H7 (cell line): ENCODE measurements at regions not wholly inside any gene's neighbourhood (a gene's known extent, or its start where the extent isn't known, plus 50 kb on each side); places are given as distances from the start of the nearest gene placed in this dataset.
"Not testable (repeated sequence)": the region's sequence is repeated elsewhere in the genome, so short reads cannot be mapped to it uniquely, and the experiment has no call there.

Experiments
- DNase-seq: peaks from one replicate; pipeline ENCODE4 v3.0.0; 2012
- H3K27me3 ChIP-seq: 2 replicates; pipeline ENCODE4 v1.6.0; 2011; ENCODE audit warnings: mild to moderate bottlenecking, low read length; ENCODE audit not compliant: control insufficient read depth, insufficient read depth
- H3K36me3 ChIP-seq: replicated peaks from 2 replicates; pipeline ENCODE4 v1.5.1; 2011; ENCODE audit warnings: low read length; ENCODE audit not compliant: control insufficient read depth, insufficient read depth
- H3K4me3 ChIP-seq: 2 replicates; pipeline ENCODE4 v1.5.1; 2011; ENCODE audit warnings: low read depth, mild to moderate bottlenecking, control low read depth, low read length, moderate library complexity; ENCODE audit not compliant: insufficient read depth

GRCh38 chr12:38507839-38508238 lies 191.3 kb downstream of the ALG10B start:
- no peaks in the 10 kb centered on the region for H3K36me3 ChIP-seq
- DNase-seq, result no peak
- no peak overlapping the region for H3K4me3 ChIP-seq
- no peaks in the 10 kb centered on the region for H3K27me3 ChIP-seq

- Histone ChIP-seq H3K36me3 (no peaks in the 10 kb centered on the region), H3K27me3 (no peaks in the 10 kb centered on the region), H3K4me3 (no peak overlapping the region)
- no peak for DNase-seq
Measured at GRCh38 chr12:38508246-38508645, 191.7 kb downstream of the ALG10B start.

DNA sequence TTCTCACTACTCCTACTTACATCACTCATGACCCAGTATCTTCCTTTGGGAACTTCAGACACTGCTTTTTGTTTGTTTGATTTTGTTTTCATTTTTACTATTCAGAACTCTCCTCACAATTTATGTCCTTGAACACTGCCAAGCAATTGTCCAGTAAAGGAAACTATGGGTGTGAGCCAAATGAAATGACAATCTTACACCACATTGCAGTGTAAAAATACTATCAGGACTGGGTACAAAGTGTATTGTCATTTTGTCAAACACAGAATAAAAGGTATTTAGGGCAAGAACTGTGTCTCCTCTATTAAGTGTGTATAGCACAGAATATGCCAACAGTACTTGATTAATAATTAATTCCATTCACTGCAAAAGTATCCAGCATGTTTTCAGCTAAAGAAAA lies 199.3 kb downstream of the ALG10B start:
- DNase-seq, result no peak
- no peak overlapping the region for H3K4me3 ChIP-seq
- H3K36me3 ChIP-seq, result no peaks in the 10 kb centered on the region
- H3K27me3 ChIP-seq, result no peaks in the 10 kb centered on the region

DNA sequence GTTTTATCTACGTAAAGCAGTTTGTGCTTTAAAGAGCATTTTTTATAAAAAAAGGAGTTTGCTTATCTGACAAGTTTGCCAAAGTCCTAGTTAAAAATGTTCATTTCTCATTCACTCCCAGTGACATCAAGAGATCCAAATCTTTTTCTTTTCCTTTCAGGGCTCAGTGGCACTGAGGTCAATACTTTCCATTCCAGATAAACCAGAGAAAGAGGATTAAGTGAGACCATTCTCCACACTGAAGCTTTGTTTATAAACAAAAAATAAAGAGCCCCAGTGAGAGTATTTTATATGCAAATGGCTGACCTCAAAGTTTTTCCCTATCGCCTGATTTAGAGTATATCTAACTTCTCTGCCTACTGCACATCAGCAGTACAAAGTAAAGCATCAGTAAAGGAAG lies 199.8 kb downstream of the ALG10B start:
- H3K27me3 ChIP-seq, result no peaks in the 10 kb centered on the region
- H3K36me3 ChIP-seq, result no peaks in the 10 kb centered on the region
- no peak overlapping the region for H3K4me3 ChIP-seq
- DNase-seq, result no peak

- no peaks in the 10 kb centered on the region for H3K27me3 ChIP-seq
- no peaks in the 10 kb centered on the region for H3K36me3 ChIP-seq
- DNase-seq, result no peak
- H3K4me3 ChIP-seq, result no peak overlapping the region
Measured at GRCh38 chr12:38523920-38524319, 207.3 kb downstream of the ALG10B start.

- no peaks in the 10 kb centered on the region for H3K27me3 ChIP-seq
Measured at GRCh38 chr12:38527631-38528030, 211.1 kb downstream of the ALG10B start.

GRCh38 chr12:38528527-38528926 lies 212.0 kb downstream of the ALG10B start:
- Histone ChIP-seq H3K36me3 (no peaks in the 10 kb centered on the region), H3K27me3 (no peaks in the 10 kb centered on the region), H3K4me3 (no peak overlapping the region)
- DNase-seq, result no peak

More at GRCh38 chr12:38527631-38528030, 211.1 kb downstream of the ALG10B start:
- DNase-seq, result no peak
- H3K36me3 ChIP-seq, result no peaks in the 10 kb centered on the region
- H3K4me3 ChIP-seq, result no peak overlapping the region

GRCh38 chr12:38529281-38529680 lies 212.7 kb downstream of the ALG10B start:
- DNase-seq, H3K27me3 ChIP-seq, H3K36me3 ChIP-seq, H3K4me3 ChIP-seq: not testable (repeated sequence)

DNA sequence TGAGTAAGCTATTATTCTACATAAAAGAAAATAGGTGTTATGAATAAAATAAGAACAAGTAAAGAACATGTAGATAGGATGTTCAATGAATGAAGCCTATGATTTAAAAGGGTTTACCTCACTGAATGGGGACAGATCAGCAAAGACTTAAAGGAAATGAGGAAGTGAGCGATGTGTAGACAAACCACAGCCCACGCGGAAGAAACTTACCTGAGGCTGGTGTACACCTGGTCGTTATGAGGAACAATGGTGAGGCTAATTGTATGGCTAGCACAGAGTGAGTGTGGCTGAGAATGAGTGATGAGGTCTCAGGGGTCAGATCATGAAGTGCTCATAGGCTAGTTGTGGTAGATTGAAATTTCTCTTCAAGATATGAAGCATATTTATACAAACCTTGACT lies 221.7 kb downstream of the ALG10B start:
- Histone ChIP-seq H3K36me3 (no peaks in the 10 kb centered on the region), H3K4me3 (no peak overlapping the region)
- DNase-seq, result no peak

DNA sequence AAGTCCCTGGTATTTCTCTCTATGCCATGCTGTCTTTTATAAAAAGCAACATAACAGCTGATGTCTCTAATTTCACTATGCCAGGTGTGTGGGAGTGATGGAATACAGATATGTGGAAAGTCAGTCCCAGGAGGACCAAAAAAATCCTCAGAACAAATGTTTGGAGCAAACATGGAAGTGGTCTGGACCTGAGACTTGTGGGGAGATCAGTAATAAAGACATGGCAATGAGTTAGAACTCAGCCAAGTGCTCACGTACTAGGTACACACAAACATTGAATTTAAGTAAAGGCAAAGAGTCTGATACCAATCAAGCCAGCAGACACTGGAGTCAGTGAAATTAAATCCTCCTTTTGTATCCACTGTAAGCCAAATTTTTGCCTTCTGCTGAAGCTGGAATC lies 223.6 kb downstream of the ALG10B start:
- no peaks in the 10 kb centered on the region for H3K27me3 ChIP-seq
- DNase-seq, result no peak
- H3K4me3 ChIP-seq, result no peak overlapping the region
- no peaks in the 10 kb centered on the region for H3K36me3 ChIP-seq

More for the DNA sequence above, 221.7 kb downstream of the ALG10B start:
- H3K27me3 ChIP-seq, result no peaks in the 10 kb centered on the region

DNA sequence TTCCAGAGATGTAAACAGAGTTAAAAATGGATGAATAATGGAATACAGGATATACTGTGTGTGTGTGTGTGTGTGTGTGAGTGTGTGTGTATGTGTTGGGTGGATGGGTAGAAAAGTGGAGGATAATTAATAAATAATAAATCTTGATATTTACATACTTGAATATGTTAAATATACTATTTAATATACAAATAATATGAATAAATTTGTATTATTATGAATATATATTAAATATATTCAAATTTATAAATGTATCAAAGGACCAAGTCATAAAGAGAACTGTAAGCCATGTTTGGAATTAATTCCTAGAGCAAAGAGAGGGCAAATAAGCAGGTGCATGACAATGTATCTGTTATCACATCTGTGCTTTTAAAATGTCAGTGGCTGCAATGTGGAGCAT lies 225.3 kb downstream of the ALG10B start:
- no peak for DNase-seq
- H3K27me3 ChIP-seq, result no peaks in the 10 kb centered on the region
- no peak overlapping the region for H3K4me3 ChIP-seq
- H3K36me3 ChIP-seq, result no peaks in the 10 kb centered on the region

DNA sequence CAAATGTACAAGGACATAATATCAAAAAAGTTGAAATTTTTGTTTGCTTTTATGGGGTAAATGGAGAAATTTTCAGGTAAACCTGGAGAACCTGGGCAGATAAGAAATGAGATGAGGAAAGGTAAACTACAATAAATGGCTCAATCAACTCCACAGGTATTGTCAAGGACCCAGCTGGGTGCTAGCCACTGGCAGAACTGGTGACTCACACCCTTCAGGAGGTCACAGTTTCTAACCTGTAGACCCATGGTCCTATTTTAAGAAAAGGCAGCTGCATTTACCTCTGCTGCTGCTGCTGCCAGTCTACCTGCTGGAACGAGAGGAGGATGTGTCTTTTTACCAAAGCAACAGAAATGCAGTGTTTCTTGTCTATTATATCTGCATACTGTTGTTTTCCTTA lies 226.6 kb downstream of the ALG10B start:
- DNase-seq, result no peak
- H3K36me3 ChIP-seq, result no peaks in the 10 kb centered on the region
- no peak overlapping the region for H3K4me3 ChIP-seq

DNA sequence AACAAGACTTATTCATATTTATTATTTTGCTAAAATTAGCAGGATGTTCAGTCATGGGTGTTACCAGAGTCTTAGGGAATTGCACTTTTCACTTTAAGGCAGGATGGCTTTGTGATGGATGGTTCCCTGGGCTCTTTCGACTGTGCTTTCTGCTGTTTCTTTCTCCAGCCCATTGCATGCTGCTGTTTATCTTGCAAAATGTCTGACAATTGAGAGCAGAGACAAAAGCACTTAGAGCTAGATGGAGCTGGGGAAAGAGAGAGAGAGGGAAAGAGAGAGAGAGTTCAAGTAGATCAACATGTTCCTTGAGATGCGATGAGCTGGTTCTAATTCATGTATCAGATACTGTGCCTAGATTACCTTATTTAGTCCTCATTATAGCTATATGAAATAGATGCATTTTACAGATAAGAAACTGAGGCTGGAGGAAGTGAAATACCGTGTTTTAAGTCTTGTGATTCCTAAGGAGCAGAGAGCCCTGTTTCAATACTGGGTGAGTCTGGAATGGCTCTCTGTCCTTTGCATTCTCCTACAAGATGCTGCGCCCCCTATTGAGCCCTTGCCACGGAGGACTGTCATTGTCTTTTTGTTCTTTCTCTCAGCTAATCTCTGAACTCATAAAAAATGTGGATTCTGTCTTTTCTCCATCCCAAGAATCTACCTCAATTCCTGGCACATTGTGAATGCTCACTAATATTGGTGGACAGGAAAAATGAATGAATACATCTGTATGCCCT lies 227.9 kb downstream of the ALG10B start:
- H3K4me3 ChIP-seq, result no peak overlapping the region
- no peaks in the 10 kb centered on the region for H3K36me3 ChIP-seq
- H3K27me3 ChIP-seq, result no peaks in the 10 kb centered on the region
- peak; percentile 3 for DNase-seq

More for the DNA sequence above, 226.6 kb downstream of the ALG10B start:
- H3K27me3 ChIP-seq, result no peaks in the 10 kb centered on the region

GRCh38 chr12:38547586-38547985 lies 231.0 kb downstream of the ALG10B start:
- Histone ChIP-seq H3K36me3 (no peaks in the 10 kb centered on the region), H3K4me3 (no peak overlapping the region), H3K27me3 (no peaks in the 10 kb centered on the region)
- DNase-seq, result no peak

DNA sequence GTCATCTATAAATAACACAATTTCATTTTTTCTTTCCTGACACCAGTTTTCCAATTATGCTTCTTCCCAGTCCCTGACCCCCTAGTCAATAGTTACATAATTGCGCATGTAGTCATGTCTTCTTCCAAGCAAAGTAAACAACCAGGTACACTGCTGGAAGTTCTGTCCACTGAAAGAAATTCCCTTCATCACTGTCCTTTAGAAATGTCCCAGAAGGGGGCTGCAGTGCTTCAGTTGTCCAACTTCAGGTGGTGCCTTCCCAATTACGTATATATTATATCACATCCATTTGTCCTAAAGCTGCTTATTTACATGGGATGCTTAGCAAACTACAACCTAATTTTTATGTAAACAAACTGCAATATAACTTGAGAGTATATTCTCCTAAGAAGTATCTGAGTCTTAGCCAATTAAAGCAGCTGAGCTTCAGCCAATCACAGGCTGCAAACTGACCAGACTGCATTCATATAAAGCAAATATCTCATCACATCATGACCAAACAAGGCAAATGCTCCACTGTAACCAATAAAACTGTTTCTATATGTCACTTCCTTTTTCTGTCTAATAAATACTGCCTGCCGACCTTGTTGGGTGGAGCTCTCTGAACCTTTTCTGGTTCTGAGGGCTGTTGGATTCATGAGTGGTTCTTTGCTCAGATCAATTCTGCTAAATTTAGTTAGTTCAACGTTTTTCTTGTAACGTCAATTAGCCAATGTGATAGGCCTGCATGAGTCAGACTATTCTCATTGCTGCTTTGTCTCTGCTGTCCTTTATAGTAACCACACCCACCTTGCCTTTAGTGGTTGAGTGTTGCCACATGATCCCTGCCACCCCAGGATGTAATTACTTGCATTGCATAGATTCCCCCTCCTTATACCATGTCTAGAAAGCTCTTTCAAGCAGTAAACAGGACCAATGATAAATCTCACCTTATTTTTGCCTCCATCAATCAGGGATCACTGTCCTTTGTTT lies 239.3 kb downstream of the ALG10B start:
- no peak for DNase-seq
- Histone ChIP-seq H3K4me3 (no peak overlapping the region), H3K27me3 (no peaks in the 10 kb centered on the region), H3K36me3 (no peaks in the 10 kb centered on the region)
